ENCODE measurements at regions not wholly inside any gene's neighbourhood (a gene's known extent, or its start where the extent isn't known, plus 50 kb on each side); places are given as distances from the start of the nearest gene placed in this dataset.

- TF ChIP-seq CTCF (IDR thresholded peaks at IDR 0.05), result no peak
- no peak for TF ChIP-seq POLR2A (IDR thresholded peaks at IDR 0.05)
- no peak for TF ChIP-seq POLR2AphosphoS5 (IDR thresholded peaks at IDR 0.05)
- no peak for TF ChIP-seq EP300 (IDR thresholded peaks at IDR 0.05)
Observed at GRCh38 chr4:27360131-27360530, 499.5 kb downstream of the STIM2 start.
